Activated T-cell treated with anti-CD3 and anti-CD28 coated beads, Interleukin-2, amount 50 U/mL, for 24 hours (primary cell): ENCODE measurements at regions not wholly inside any gene's neighbourhood (a gene's known extent, or its start where the extent isn't known, plus 50 kb on each side); places are given as distances from the start of the nearest gene placed in this dataset.

Experiments used
- DNase-seq: peaks from one replicate; pipeline ENCODE4 v3.0.0-alpha.2; 2020
- H3K27ac Mint-ChIP-seq: 2 replicates; pipeline ENCODE4 v1.8.0; 2020; ENCODE audit warnings: mild to moderate bottlenecking, mixed read lengths
- H3K27me3 Mint-ChIP-seq: 2 replicates; pipeline ENCODE4 v1.8.0; 2020; ENCODE audit warnings: mixed read lengths
- H3K36me3 Mint-ChIP-seq: 2 replicates; pipeline ENCODE4 v1.8.0; 2020; ENCODE audit warnings: low read depth, mixed read lengths
- H3K4me1 Mint-ChIP-seq: 2 replicates; pipeline ENCODE4 v1.8.0; 2020; ENCODE audit warnings: low read depth, mixed read lengths
- H3K4me3 Mint-ChIP-seq: 2 replicates; pipeline ENCODE4 v1.8.0; 2020; ENCODE audit warnings: mild to moderate bottlenecking, moderate library complexity, mixed read lengths
- H3K9me3 Mint-ChIP-seq: 2 replicates; pipeline ENCODE4 v1.8.0; 2020; ENCODE audit warnings: mixed read lengths

DNA sequence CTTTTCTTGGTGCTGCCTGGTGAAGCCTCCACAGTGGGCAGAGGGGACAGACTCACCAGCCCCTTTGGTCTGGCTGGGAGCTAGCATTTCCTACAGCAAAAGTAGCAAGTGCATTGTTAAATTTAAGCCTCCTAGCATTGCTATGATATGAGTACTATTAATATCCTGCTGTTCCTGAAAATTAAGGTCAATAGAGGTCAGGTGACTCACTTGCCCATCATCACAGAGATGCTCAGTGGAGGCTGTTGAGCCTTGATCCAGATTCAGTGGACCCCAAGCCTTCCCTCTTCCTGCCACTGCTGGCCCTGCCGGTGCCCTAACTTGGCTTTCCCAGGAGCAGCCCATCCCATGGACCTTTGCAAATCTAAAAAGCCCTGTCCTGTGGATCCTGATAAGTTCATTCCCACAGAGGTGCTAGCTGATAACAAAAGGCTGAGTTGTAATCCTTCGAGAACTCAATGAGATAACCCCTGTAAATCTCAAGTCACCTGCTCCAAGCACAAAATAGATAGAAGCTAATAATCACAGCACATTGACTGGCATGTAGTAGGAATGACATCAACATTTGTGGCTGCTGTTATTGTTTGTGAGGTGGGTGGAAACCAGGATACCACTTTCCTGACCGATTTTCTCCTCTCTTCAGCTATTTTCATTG lies 84.4 kb downstream of the THNSL2 start:
- Mint-ChIP-seq H3K36me3 (no peaks in the 10 kb centered on the region), H3K27me3 (peaks cover 37% of the 10 kb centered on the region), H3K4me3 (no peak overlapping the region), H3K9me3 (no peaks in the 10 kb centered on the region), H3K4me1 (no peaks in the 10 kb centered on the region), H3K27ac (no peak overlapping the region)
- DNase-seq: no peak

DNA sequence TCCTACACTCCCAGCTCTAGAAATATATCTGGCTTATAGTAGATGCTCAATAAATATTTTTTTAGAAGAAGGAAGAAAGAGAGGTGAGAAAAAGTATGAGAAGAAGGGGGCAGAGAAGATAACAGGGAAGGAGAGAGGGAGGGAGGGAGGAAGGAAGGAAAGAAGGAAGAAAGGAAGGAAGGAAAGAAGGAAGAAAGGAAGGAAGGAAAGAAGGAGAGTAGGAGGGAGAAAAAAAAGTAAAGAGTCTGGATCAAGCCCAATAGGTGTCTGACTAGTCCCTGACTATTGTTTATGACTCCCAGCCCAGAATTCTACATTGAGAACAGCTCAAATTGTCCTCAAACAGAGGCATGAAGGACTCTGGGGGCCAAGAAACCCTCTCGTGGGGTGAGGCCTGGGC lies 83.9 kb downstream of the THNSL2 start:
- no peak for DNase-seq
- H3K36me3 Mint-ChIP-seq: no peaks in the 10 kb centered on the region
- no peaks in the 10 kb centered on the region for H3K9me3 Mint-ChIP-seq
- no peak overlapping the region for H3K4me3 Mint-ChIP-seq
- H3K27me3 Mint-ChIP-seq: peaks cover 37% of the 10 kb centered on the region
- H3K4me1 Mint-ChIP-seq: no peaks in the 10 kb centered on the region
- no peak overlapping the region for H3K27ac Mint-ChIP-seq

DNA sequence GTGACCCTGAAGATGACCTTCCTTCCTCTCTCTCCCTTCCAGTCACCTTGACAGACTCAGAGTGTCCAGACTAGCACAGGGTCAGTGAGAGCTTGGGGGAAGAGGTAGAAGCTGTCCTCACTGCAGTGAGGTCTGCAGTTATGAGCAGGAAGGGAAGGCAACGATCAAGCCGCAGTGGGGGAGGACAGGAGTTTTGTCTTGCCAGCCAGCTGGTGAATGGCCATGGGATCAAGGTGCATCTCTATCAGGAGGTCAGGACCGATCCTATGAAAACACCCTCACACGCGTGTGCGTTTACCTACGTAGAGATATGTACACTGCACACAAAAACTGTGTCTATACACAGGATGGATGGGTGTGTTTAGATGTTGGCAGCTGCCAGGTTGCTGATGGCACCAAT lies 83.2 kb downstream of the THNSL2 start:
- no peaks in the 10 kb centered on the region for H3K36me3 Mint-ChIP-seq
- H3K27me3 Mint-ChIP-seq: peaks cover 41% of the 10 kb centered on the region
- DNase-seq: no peak
- no peaks in the 10 kb centered on the region for H3K9me3 Mint-ChIP-seq
- no peak overlapping the region for H3K27ac Mint-ChIP-seq
- no peak overlapping the region for H3K4me3 Mint-ChIP-seq
- H3K4me1 Mint-ChIP-seq: no peaks in the 10 kb centered on the region

DNA sequence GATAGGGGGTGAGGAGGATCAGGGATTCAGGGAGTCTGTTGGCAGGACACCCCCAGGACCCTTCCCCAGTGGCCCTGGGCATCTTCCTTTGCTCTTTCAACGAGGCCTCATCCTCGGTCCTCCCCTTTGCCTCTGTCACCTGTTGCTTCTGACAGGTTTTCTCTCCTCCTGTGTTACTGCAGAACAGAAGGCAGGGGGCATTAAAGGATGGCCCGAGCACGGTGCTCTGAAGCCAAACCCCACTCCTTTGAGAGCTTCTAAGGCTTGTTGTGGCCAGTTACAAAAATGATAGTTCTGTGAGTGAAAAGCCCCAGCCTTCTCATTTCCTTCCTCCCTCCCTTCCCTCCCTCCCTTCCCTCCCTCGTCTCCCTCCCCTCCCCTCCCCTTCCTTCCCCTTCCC lies 82.5 kb downstream of the THNSL2 start:
- peaks cover 40% of the 10 kb centered on the region for H3K27me3 Mint-ChIP-seq

DNA sequence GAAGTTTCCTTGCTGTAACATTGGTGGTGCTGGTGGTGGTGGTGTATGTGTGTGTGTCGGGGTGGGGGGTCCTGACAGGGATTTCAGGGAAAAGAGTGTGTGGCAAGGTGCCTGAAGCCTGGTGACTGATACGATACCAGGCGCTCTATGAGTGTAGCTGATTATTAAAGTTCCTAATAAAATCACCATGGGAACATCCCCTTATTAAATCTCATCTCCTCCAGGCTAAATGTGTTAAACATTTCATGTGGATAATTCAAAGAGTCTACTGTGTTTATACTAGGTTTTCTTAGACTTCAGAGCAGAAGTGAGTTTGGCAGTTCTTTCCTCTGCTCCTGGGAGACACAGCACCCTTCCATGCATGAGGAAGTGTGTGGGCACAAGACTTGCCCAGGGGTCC lies 82.0 kb downstream of the THNSL2 start:
- no peak overlapping the region for H3K27ac Mint-ChIP-seq
- no peaks in the 10 kb centered on the region for H3K4me1 Mint-ChIP-seq
- H3K9me3 Mint-ChIP-seq: no peaks in the 10 kb centered on the region
- peaks cover 38% of the 10 kb centered on the region for H3K27me3 Mint-ChIP-seq
- no peak for DNase-seq
- no peaks in the 10 kb centered on the region for H3K36me3 Mint-ChIP-seq
- no peak overlapping the region for H3K4me3 Mint-ChIP-seq

More for the DNA sequence above, 82.5 kb downstream of the THNSL2 start:
- DNase-seq: no peak
- Mint-ChIP-seq H3K9me3 (no peaks in the 10 kb centered on the region), H3K27ac (no peak overlapping the region), H3K4me3 (no peak overlapping the region), H3K36me3 (no peaks in the 10 kb centered on the region), H3K4me1 (no peaks in the 10 kb centered on the region)

DNA sequence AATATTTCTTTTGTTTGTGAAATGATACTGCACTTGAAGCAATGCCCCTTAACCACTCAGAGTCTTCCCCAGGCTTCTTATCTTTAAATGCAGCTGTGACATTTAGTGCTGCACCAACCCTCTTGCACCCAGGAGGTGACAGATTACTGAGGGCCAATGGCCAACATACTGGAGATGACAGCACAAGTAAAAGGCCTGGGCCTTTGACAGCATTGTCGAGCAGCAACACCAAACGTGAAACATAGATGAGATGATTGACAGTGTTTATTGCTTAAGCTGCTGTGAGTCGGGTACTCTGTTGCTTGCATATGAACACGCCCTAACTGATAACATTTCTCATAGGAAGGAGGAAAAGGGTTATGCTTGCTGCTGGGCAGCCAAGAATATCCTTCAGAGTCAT lies 80.3 kb downstream of the THNSL2 start:
- Mint-ChIP-seq H3K36me3 (no peaks in the 10 kb centered on the region), H3K9me3 (no peaks in the 10 kb centered on the region), H3K4me3 (no peak overlapping the region), H3K27ac (no peak overlapping the region), H3K27me3 (peaks cover 41% of the 10 kb centered on the region), H3K4me1 (no peaks in the 10 kb centered on the region)
- DNase-seq: no peak

DNA sequence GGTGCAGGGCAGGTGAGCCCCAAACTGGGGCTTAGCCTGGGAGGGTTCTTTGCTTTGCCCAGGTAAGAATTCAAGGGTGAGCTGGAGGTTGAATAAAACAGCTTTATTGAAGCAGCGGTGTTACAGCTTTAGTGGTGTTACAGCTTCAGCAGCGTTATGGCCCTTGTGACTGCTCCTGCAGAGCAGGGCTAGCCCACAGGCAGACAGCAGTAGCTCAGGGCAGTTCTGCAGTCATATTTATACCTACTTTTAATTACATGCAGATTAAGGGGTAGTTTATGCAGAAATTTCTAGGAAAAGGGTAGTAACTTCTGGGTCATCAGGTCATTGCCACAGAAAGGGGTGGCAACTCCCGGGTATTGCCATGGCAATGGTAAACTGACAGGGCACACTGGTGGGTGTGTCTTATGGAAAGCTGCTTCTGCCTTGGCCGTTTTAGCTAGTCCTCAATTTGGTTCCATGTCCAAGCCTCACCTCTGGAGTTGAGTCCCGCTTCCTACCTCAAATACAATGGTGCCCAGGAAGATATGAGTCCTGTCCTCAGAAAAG lies 78.2 kb downstream of the THNSL2 start:
- H3K27ac Mint-ChIP-seq: no peak overlapping the region
- H3K4me1 Mint-ChIP-seq: no peaks in the 10 kb centered on the region
- no peak overlapping the region for H3K4me3 Mint-ChIP-seq

DNA sequence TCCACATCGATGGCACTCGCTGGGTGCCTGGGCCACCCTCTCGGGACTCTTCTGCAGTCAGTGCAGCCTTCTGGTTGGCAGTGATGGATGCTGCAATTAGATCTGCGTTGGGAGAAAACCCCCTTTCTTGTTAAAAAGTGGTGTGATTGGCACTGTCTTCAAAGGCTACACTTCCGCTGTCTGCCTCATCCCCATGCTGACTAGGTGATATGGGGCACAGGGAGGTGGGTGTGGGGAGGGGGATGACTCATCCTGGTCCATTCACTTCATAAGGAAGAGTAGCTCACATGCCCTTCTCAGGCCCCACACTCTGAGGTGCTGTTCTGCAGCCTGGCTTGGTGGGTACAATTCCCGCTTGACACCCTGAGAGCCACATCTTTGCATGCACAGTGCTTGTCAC lies 77.4 kb downstream of the THNSL2 start:
- no peak overlapping the region for H3K27ac Mint-ChIP-seq
- H3K4me3 Mint-ChIP-seq: no peak overlapping the region
- no peaks in the 10 kb centered on the region for H3K4me1 Mint-ChIP-seq
- H3K27me3 Mint-ChIP-seq: peaks cover 28% of the 10 kb centered on the region
- H3K9me3 Mint-ChIP-seq: no peaks in the 10 kb centered on the region
- DNase-seq: no peak
- no peaks in the 10 kb centered on the region for H3K36me3 Mint-ChIP-seq

More for the DNA sequence above, 78.2 kb downstream of the THNSL2 start:
- no peaks in the 10 kb centered on the region for H3K9me3 Mint-ChIP-seq
- no peaks in the 10 kb centered on the region for H3K36me3 Mint-ChIP-seq
- peaks cover 31% of the 10 kb centered on the region for H3K27me3 Mint-ChIP-seq
- DNase-seq: no peak

DNA sequence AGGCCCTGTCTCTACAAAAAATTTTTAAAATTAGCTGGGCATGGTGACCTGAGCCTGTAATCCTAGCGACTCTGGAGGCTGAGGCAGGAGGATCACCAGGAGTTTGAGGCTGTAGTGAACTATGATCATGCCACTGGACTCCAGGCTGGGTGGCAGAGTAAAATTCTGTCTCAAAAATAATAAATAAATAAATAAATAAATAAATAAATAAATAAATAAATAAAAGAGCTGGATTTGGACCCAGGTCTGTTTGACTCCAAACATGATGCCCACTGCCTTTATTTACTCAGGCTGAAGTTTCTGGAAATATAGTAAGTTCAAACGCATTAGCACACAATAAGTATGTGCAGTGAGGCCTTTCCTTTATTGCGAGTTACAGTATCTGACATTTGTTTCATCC lies 75.0 kb downstream of the THNSL2 start:
- H3K27me3 Mint-ChIP-seq: peaks cover 16% of the 10 kb centered on the region
- no peak overlapping the region for H3K27ac Mint-ChIP-seq
- H3K4me3 Mint-ChIP-seq: no peak overlapping the region
- no peak for DNase-seq
- H3K9me3 Mint-ChIP-seq: no peaks in the 10 kb centered on the region
- no peaks in the 10 kb centered on the region for H3K4me1 Mint-ChIP-seq
- H3K36me3 Mint-ChIP-seq: no peaks in the 10 kb centered on the region

DNA sequence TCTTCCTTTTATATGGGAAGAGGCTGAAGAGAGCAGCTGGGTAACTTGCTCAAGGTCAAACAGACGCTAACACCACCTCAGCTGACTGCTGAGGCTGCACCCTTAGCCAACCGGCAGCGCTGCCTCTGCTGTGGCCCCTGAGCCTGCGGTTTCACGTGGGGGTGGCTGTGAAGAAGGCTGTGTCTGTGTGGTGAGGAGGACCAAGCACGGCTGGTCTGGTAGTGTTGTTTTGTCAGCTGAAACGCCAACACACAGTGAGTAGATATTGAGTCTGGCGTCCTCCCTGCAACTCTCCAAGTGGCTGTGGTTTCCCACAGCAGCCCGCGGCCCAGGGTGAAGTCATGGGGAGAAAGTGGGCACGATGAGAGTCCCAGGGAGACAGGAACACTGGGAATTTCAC lies 69.6 kb downstream of the THNSL2 start:
- peaks cover 3% of the 10 kb centered on the region for H3K27me3 Mint-ChIP-seq
- no peaks in the 10 kb centered on the region for H3K9me3 Mint-ChIP-seq
- H3K27ac Mint-ChIP-seq: no peak overlapping the region
- H3K36me3 Mint-ChIP-seq: no peaks in the 10 kb centered on the region
- no peak for DNase-seq
- H3K4me1 Mint-ChIP-seq: no peaks in the 10 kb centered on the region
- no peak overlapping the region for H3K4me3 Mint-ChIP-seq

DNA sequence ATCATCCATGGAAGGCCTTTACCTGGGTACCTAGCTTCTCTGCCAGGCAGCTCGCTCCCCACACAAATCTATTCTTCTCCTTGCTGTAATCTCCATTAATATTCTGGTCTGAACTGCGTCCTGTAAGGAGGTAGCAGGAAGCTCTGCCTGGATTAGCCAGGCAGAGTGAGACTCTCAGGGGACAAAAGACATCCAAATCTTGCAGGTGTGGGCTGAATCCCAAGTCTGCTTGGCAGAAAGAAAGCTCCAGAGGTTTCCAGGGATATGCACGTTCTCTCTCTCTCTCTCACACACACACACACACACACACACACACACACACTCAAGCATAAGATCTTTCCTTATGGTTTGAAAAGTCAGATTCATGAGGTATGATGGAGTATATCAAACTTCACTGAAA lies 66.5 kb downstream of the THNSL2 start:
- Mint-ChIP-seq H3K36me3 (no peaks in the 10 kb centered on the region), H3K27me3 (peaks cover 13% of the 10 kb centered on the region), H3K9me3 (no peaks in the 10 kb centered on the region), H3K4me1 (no peaks in the 10 kb centered on the region), H3K27ac (no peak overlapping the region), H3K4me3 (no peak overlapping the region)
- DNase-seq: no peak
